Activated T-cell treated with anti-CD3 and anti-CD28 coated beads for 48 hours (primary cell): ENCODE measurements at regions not wholly inside any gene's neighbourhood (a gene's known extent, or its start where the extent isn't known, plus 50 kb on each side); places are given as distances from the start of the nearest gene placed in this dataset.

Experiments used
- DNase-seq: peaks from one replicate; pipeline ENCODE4 v3.0.0-alpha.2; 2020; ENCODE audit warnings: low read depth

GRCh38 chr12:38139456-38139855 lies 177.1 kb upstream of the ALG10B start:
- DNase-seq, result no peak

DNA sequence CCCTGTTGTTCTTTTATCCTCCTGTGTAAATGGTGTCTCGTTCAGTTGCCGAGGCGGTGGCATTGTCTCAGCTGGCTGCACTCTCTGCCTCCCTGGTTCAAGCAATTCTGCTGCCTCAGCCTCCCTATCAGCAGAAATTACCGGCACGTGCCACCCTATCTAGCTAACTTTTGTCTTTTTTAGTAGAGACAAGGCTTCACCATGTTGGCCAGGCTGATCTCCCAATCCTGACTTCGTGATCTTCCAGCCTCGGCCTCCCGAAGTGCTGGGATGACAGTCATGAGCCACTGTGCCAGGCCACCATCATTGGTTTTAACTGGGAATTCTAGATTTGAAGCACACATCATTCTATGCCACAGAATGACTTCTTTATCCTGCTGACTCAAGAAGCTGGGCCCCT lies 175.3 kb upstream of the ALG10B start:
- DNase-seq, result no peak

GRCh38 chr12:38141861-38142260 lies 174.7 kb upstream of the ALG10B start:
- DNase-seq, result no peak

- DNase-seq, result no peak
These were observed 173.6 kb upstream of the ALG10B start for GRCh38 chr12:38142974-38143373.

DNA sequence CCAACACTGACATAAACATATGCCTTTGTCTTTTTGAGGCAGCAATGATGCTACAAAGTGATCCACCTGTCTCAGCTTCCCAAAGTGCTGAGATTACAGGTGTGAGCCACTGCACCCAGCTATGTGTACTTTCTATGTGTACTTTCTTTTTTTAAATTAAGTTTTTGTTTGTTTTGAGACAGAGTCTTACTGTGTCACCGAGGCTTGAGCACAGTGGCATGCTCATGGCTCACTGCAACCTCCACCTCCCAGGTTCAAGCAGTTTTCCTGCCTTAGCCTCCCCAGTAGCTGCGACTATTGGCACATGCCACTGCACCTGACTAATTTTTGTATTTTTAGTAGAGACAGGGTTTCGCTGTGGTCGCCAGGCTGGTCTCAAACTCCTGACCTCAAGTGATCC lies 172.5 kb upstream of the ALG10B start:
- DNase-seq, result no peak

GRCh38 chr12:38144601-38145436 lies 171.8 kb upstream of the ALG10B start:
- no peak for DNase-seq

DNA sequence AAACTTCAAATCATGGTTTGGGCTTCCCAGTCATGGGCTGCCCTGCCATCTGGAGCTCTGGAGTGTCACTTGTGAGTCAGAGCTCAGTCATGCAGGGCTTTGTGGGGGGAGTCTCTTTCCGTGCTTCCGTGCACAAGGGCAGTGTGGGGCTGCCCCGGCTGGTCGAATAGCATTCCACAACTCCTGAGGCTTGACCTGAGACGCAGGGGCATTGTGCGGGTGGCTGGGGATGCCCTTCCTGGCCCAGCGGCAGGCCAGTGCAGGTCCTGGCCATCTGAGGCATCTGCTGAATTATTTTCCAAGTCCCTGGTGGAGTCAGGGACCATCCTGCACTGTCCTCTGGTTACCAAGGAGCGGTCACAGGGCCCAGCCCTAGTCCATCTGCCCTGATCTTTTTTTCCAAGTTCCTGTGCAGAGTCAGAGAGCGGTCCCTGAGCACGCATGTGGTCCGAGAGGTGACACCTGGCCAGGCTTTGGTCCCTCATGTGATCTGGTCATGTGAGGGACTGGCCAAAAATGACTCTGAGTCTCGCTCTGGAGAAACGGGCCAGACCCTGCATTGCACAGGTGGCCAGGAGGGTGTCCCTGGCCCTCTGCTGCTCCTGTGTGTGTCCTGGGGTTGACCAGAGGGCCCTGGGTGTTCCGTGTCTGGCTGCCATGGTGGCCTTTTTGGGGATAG lies 167.0 kb upstream of the ALG10B start:
- no peak for DNase-seq

- no peak for DNase-seq
These were observed 164.4 kb upstream of the ALG10B start for GRCh38 chr12:38151991-38152700.

- no peak for DNase-seq
These were observed 163.5 kb upstream of the ALG10B start for GRCh38 chr12:38152816-38153736.

DNA sequence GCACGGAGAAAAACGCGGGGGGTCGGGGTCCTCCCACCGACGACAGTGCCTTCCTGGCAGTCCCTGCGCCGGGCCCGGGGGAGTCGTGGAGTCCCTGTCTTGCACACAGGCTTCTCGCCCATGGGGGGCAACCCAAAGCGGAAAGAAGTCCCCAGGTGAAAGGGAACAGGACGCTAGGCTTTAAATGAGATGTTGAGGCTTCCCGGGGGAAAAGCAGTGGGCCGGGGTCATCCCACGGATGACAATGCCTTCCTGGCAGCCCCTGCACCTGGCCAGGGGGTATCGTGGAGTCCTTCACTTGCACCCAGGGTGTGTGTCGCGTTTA lies 162.9 kb upstream of the ALG10B start:
- no peak for DNase-seq

GRCh38 chr12:38154096-38155019 lies 162.2 kb upstream of the ALG10B start:
- no peak for DNase-seq

- DNase-seq, result no peak
These were observed 161.6 kb upstream of the ALG10B start for GRCh38 chr12:38155020-38155395.

GRCh38 chr12:38155526-38156496 lies 160.8 kb upstream of the ALG10B start:
- no peak for DNase-seq

- DNase-seq, result no peak
These were observed 159.9 kb upstream of the ALG10B start for GRCh38 chr12:38156497-38157245.

- DNase-seq, result no peak
These were observed 159.2 kb upstream of the ALG10B start for GRCh38 chr12:38157274-38157932.

- no peak for DNase-seq
These were observed 158.6 kb upstream of the ALG10B start for GRCh38 chr12:38157933-38158401.

DNA sequence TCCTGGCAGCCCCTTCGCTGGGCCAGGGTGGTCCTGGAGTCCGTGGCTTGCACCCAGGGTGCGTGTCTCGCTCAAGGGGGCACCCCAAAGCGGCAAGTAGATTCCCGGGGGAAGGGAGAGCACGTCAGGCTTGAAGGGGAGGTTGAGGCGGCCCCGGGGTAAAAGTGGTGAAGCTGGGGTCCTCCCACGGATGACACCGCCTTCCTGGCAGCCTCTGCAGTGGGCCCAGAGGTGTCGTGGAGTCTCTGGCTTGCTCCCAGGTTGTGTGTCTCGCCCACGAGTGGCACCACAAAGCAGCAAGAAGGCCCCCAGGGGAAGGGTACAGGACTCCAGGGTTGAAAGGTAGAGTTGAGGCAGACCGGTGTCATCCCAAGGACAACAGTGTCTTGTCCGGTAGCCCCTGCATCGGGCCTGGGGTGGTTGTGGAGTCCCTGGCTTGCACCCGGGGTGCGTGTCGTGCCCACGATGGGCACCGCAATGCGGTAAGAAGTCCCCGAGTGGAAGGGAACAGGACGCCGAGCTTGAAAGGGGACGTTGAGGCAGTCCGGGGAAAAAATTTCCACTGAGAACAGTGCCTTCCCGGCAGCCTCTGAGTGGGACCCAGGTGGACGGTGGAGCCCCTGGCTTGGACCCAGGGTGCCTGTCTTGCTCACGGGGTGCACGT lies 158.0 kb upstream of the ALG10B start:
- no peak for DNase-seq

- no peak for DNase-seq
These were observed 157.5 kb upstream of the ALG10B start for GRCh38 chr12:38159092-38159551.
